DMS 273 (cell line): ENCODE measurements at regions not wholly inside any gene's neighbourhood (a gene's known extent, or its start where the extent isn't known, plus 50 kb on each side); places are given as distances from the start of the nearest gene placed in this dataset.

Experiments
- DNase-seq: peaks from one replicate; lab custom pipeline; 2025; ENCODE audit not compliant: unreplicated experiment; lab: John Stamatoyannopoulos, UW

- DNase-seq, result no peak
Measured at GRCh38 chr12:4223273-4223845, 50.2 kb upstream of the CCND2 start.

- no peak for DNase-seq
Measured at GRCh38 chr12:4221258-4221620, 52.3 kb upstream of the CCND2 start.

DNA sequence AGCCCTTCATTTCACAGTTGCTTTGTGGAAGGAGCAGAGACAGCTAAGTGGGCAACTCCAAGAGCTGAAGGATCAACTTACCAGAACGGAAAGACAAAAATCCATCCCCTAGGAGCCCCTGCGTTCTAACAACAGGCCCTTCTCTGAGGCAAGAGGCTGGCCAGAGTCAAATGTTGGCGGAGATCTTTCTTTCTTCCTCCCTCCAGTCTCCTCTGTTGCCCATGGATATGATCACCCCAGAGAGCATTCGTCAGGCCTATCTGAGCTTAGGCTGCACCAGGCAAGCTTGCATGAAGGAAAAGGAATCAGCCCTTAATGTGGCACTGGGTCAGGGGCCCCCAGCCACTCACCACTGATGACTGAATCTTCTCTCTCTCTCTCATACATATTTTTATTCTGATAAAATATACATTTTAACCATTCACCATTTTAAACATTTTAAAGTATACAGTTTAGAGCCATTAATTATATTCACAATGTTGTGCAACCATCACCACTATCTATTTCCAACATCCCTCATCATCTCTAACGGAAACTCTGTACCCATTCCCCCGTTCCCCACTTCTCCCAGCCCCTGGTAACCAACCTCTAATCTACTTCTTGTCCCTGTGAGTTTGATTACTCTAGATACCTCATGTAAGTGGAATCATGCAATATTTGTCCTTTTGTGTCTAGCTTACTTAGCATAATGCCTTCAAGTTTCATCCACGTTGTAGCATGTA lies 52.9 kb upstream of the CCND2 start:
- DNase-seq, result no peak

DNA sequence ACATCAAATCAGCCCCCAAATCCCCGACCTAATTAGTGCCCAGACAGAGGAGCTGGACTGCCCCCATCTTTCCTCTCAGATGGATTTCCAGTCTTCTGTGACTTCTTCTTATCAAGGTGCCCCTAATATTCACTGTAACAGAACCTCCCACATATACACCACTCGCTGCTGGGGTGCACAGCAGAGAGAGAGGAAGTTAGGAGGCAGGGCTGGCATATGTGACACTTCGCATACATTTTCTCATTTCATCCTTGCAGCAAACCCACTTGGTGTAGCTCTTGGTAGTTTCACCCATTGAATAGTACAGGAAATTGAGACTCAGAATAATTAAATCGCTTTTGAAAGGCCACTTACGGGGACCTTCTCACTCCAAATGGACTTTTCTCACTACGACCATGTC lies 56.5 kb upstream of the CCND2 start:
- DNase-seq, result no peak

- no peak for DNase-seq
Measured at GRCh38 chr12:4216187-4216927, 57.2 kb upstream of the CCND2 start.

DNA sequence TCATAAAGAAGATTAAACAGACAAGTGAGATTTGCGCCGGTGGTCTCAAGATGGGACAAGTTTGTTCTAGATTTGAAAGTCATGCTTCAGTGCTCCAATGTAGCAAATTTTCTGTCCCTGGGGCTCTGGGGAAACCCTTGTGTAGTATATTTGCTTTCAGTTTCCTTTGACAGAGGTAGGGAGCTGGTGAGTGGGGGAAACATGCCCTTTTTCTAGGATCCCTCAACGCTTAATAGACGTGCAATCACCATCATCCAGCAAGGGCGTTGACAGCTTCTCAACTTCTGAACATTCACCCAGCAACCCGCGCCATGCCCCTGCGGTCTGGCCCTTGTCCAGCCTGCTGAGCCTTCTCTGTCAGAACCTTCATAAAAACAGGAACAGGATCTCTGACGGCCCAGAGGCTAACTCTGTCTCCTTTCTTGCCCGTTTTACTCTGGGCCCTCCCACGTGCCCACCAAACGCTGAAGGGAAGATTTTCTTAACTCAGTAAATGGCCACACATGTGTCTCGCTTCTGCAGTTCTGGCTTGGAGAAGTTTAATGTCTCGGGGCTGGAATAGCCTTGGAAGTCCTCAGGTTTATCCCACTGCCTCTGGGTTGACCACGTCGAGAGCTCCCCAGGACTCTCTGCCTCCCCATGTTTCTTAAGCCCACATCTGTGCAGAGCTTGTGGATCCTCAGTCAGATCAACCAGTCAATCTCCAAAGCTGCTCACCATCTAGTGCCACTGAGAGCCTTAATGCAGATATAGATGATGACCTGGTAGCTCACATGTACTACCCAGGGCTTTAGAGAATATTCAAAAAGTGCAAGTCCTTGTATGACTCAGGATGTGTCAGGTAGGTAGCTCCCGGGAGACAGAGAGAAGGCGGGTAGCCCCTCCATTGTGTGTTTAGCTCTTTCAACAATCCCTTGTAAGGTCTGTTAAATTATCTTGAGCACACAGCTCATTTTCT lies 58.1 kb upstream of the CCND2 start:
- no peak for DNase-seq

GRCh38 chr12:4214877-4215228 lies 58.7 kb upstream of the CCND2 start:
- no peak for DNase-seq

DNA sequence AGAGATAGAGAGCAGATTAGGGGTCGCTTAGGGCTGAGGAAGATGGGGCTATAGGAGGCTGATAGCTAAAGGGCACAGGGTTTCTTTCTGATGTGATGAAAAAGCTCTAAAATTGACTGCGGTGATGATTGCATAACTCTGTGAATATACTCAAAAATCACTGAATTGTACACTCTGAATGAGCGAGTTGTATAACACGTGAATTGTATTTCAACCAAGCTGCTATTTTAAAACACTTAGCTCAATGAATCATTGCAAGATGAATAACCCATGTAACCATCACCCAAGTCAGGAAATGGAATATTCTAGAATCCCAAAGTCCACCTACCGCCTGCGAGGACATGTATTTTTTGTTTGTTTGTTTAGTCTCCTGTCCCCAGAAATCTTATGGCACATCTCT lies 60.1 kb upstream of the CCND2 start:
- no peak for DNase-seq

DNA sequence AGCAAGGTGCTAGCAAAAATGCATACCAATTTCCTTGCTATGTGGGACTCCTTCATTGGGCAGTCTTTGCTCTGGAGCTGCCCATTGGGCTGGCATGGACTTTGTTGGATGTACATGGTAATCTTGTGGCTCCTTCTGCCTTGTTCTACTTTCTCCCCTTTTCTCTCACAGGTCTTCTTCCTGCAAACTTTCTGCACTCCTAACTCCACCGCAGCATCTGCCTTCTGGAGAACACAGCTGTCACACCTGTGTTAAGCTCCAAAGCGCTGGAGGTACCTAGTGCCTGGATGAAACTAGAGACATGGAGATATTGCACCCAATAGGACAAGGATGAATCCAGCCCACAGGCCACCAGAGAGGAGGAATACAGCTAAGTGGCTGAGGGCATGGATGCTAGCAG lies 60.7 kb upstream of the CCND2 start:
- no peak for DNase-seq

- no peak for DNase-seq
Measured at GRCh38 chr12:4211372-4211771, 62.2 kb upstream of the CCND2 start.

GRCh38 chr12:4210183-4210582 lies 63.4 kb upstream of the CCND2 start:
- no peak for DNase-seq

GRCh38 chr12:4206470-4206869 lies 67.1 kb upstream of the CCND2 start:
- no peak for DNase-seq

GRCh38 chr12:4203772-4204376 lies 69.7 kb upstream of the CCND2 start:
- DNase-seq, result no peak

GRCh38 chr12:4202918-4203317 lies 70.6 kb upstream of the CCND2 start:
- DNase-seq, result no peak

DNA sequence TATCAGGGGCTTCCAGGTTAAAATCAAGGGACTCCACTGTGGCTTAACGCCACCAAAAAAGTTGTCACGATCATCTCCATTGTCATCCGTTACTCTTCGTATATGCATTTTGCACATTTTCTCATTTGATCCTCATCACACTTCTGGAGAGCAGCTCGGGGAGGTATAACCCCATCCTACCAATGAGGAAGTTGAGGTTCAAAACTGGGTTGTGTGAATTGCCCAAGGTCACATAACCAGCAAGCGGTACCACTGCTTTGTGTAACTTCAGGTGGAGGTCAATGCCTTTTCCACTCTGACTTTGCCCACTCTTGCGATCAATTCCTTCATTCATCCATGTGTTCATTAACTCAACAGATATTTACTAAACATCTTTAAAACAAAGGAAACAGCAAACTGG lies 71.1 kb upstream of the CCND2 start:
- DNase-seq, result no peak

DNA sequence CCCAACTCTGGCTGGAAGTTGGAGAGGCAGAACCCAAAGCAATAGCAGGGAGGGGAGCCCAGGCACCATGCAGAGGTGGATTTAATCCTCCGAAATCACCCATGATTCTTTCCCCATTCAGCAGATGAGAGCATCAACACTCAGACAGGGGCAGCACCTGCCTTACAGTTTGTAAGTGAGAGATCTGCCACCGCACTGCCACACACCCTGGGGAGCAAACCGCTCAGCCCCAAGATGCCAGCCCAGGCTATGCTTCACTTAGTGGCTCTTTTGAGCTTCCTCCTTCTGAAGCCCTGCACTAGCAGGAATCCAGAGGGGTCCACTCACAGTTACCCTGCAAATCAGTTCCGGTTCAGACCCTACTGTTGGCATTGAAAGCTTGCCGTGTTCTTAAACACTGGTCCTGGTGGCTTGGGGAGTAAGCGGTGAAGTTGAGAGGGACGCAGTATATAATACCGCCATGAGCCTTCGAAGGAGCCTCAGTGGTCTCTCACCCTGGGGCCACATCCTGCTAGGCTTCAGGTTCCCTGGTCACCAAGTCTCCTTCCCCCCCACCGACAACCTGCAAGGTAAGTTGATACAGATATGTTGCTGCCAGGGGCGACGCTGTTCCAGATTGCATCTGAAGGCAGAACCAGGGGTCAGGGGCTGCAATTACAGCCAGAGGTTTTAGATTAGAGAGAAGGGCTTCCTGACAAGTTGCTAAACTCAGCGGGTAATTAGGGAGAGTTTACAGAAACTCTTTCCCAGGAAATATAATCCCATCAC lies 72.0 kb upstream of the CCND2 start:
- no peak for DNase-seq

DNA sequence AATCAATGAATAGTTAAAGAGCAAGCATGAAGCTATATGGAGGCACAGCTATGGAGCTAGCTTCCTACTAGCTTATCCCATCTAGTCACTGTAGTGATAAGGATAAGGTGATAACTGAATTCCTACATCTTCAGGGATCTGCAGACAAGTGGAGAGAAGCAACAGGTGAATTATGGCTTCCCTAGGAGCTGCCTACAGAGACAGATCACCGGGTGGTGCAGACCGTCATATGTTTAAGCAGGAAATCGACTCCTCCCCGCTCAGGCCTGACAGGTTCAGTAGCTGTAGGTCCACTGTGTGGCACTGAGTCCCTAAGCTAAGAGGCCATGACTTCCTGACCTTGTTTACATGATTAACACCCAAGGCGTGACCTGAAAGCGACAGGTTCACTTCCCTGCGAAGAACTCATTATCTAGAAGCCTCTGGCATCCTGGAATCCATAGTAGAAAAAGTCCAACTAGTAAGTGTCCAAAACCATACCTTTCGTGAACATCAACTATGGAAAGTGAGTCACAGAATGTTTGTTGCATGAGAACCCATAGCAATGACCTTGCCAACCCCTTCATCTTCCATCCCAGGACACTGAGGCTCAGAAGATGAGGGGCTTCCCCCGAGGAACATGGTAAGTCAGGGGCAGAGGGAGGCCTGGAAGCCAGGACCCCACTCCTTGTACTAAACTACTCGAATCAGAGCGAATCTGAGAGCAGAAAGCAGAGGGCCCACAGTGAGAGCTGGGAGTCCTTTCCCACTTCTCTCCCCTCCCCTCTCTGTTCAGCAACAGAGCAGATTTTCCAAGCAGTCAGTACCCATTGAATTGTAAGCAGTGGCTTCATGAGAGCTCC lies 75.4 kb upstream of the CCND2 start:
- DNase-seq, result no peak

- no peak for DNase-seq
Measured at GRCh38 chr12:4196805-4197420, 76.6 kb upstream of the CCND2 start.

DNA sequence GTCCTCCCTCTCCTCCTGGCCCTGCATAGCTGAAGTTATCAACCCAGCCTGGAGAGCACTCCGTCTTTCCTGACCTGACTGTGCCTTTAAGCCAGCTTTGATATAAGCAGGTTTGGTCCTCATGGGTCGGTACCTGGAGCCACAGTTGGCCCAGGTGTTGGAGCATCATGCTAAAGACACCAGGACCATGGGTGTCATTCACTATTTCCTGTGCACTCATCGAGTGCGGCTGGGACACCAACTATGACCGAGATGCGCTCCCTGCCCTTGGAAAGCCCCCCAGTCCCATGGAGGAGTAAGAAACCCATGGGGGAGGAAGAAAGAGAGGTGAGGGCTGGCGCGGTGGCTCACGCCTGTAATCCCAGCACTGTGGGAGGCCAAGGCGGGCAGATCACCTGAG lies 78.9 kb upstream of the CCND2 start:
- no peak for DNase-seq
